ENCODE measurements at regions not wholly inside any gene's neighbourhood (a gene's known extent, or its start where the extent isn't known, plus 50 kb on each side); places are given as distances from the start of the nearest gene placed in this dataset.
A peak's percentile ranks its signal among the peaks of the same experiment; 100 is the strongest.
"Not testable (repeated sequence)": the region's sequence is repeated elsewhere in the genome, so short reads cannot be mapped to it uniquely, and the experiment has no call there.

GRCh38 chr19:23984911-23985310 lies 70.2 kb downstream of the ZNF726 start:
- not testable (repeated sequence) for DNase-seq

GRCh38 chr19:23986623-23987022 lies 71.9 kb downstream of the ZNF726 start:
- DNase-seq, result no peak

- peak; percentile 95 for DNase-seq
Observed at GRCh38 chr19:23991170-23991569, 76.5 kb downstream of the ZNF726 start.

GRCh38 chr19:23992348-23992747 lies 77.7 kb downstream of the ZNF726 start:
- no peak for DNase-seq

- DNase-seq, result no peak
Observed at GRCh38 chr19:23993440-23993839, 78.8 kb downstream of the ZNF726 start.

- DNase-seq, result no peak
Observed at GRCh38 chr19:23996549-23996948, 81.9 kb downstream of the ZNF726 start.

GRCh38 chr19:23998568-23998967 lies 83.9 kb downstream of the ZNF726 start:
- no peak for DNase-seq

GRCh38 chr19:23999821-24000610 lies 85.3 kb downstream of the ZNF726 start:
- DNase-seq, result peak; percentile 58

GRCh38 chr19:24000656-24001055 lies 86.0 kb downstream of the ZNF726 start:
- DNase-seq, result peak; percentile 36

- DNase-seq, result no peak
Observed at GRCh38 chr19:24002256-24002945, 84.6 kb upstream of the ZNF254 start.

- no peak for DNase-seq
Observed at GRCh38 chr19:24003537-24003936, 83.5 kb upstream of the ZNF254 start.

GRCh38 chr19:24004166-24004565 lies 82.8 kb upstream of the ZNF254 start:
- no peak for DNase-seq

GRCh38 chr19:24029941-24030636 lies 56.9 kb upstream of the ZNF254 start:
- no peak for DNase-seq

- DNase-seq, result no peak
Observed at GRCh38 chr19:24032651-24033050, 54.3 kb upstream of the ZNF254 start.

- DNase-seq, result peak; percentile 95
Observed at GRCh38 chr19:24033301-24033962, 53.6 kb upstream of the ZNF254 start.

- peak; percentile 55 for DNase-seq
Observed at GRCh38 chr19:24033963-24034342, 53.0 kb upstream of the ZNF254 start.

- DNase-seq, result not testable (repeated sequence)
Observed at GRCh38 chr19:24035261-24035880, 51.6 kb upstream of the ZNF254 start.

Measured in NCI-H748 treated with DMSO at 0.1 percent for 48 hours (cell line).